A549 (cell line): ENCODE measurements at regions not wholly inside any gene's neighbourhood (a gene's known extent, or its start where the extent isn't known, plus 50 kb on each side); places are given as distances from the start of the nearest gene placed in this dataset.

Experiments used
- BHLHE40 ChIP-seq: IDR thresholded peaks from 2 replicates; pipeline ENCODE4 v1.6.1; 2012; ENCODE audit warnings: low read depth, low read length, inconsistent platforms
- CTCF ChIP-seq: fragments of >200 bp; sonication (Bioruptor Twin); formaldehyde crosslinking; IDR thresholded peaks from 3 replicates; pipeline ENCODE4 v1.5.1; 2016

DNA sequence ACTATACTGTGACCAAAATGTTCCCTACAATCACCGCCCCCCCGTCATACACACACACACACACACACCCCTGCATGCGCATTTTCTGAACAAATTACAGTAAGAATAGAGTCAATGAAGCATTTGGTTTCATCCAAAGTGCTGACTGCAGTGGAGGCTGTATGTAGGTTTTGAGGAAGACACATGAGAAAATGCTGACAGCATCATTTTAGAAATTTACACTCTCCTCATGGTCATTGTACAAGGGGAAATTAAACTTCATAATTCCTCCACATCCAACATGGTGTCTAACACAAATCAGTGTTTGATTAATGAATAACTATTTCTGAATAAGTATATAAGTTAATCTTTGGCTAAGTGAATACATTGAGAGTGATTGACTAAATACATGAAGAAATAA lies 1126.8 kb upstream of the PHF14 start:
- no peak for TF ChIP-seq CTCF
- no peak for TF ChIP-seq BHLHE40
